ENCODE measurements at regions not wholly inside any gene's neighbourhood (a gene's known extent, or its start where the extent isn't known, plus 50 kb on each side); places are given as distances from the start of the nearest gene placed in this dataset.

DNA sequence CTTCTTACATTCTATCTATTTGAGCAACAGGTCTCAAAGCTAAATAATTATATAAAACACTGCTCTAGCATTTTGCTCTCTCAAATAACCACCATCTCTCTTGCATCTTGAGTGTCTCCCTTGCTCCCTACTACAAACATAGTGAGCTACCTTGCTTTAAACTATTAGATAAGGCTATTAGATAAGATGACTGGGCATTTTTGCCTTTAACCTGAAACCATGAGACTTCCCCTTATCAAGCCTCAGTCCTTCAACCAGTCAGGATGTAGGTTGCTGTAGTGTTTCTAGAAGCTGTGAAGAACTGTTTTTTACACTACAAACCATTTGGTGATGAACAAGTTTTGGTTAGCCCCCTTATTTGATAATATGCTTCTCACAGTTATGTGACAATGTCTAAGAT is 115.4 kb upstream of the MAP2 start:
- TF ChIP-seq, protein P1, sequence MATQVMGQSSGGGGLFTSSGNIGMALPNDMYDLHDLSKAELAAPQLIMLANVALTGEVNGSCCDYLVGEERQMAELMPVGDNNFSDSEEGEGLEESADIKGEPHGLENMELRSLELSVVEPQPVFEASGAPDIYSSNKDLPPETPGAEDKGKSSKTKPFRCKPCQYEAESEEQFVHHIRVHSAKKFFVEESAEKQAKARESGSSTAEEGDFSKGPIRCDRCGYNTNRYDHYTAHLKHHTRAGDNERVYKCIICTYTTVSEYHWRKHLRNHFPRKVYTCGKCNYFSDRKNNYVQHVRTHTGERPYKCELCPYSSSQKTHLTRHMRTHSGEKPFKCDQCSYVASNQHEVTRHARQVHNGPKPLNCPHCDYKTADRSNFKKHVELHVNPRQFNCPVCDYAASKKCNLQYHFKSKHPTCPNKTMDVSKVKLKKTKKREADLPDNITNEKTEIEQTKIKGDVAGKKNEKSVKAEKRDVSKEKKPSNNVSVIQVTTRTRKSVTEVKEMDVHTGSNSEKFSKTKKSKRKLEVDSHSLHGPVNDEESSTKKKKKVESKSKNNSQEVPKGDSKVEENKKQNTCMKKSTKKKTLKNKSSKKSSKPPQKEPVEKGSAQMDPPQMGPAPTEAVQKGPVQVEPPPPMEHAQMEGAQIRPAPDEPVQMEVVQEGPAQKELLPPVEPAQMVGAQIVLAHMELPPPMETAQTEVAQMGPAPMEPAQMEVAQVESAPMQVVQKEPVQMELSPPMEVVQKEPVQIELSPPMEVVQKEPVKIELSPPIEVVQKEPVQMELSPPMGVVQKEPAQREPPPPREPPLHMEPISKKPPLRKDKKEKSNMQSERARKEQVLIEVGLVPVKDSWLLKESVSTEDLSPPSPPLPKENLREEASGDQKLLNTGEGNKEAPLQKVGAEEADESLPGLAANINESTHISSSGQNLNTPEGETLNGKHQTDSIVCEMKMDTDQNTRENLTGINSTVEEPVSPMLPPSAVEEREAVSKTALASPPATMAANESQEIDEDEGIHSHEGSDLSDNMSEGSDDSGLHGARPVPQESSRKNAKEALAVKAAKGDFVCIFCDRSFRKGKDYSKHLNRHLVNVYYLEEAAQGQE (IDR thresholded peaks at IDR 0.05; ENCODE audit: insufficient read depth in 1 of 2, low read depth in 2 of 2, low read length in 2 of 2), result no peak
- no peak for TF ChIP-seq POLR2AphosphoS5 (IDR thresholded peaks at IDR 0.05; ENCODE audit: low read depth, low read length)
- no peak for TF ChIP-seq TAF1 (IDR thresholded peaks at IDR 0.05; ENCODE audit: borderline replicate concordance, insufficient read depth, low read length)
- no peak for TF ChIP-seq SIN3A (IDR thresholded peaks at IDR 0.05; ENCODE audit: borderline replicate concordance, insufficient read depth, low read length)

Data from PFSK-1 (cell line).